ENCODE measurements at regions not wholly inside any gene's neighbourhood (a gene's known extent, or its start where the extent isn't known, plus 50 kb on each side); places are given as distances from the start of the nearest gene placed in this dataset.

- no peaks in the 10 kb centered on the region for H3K27me3 ChIP-seq (ENCODE audit: low read length)
- no peak overlapping the region for H3K4me2 ChIP-seq (ENCODE audit: low read length)
- ChIA-PET CTCF (interaction anchor here (0.9 to 1.0 kb wide), 2 partner anchors 65 to 151 kb away, joined by 3 to 8 read pairs; no protein-coding TSS in a partner anchor), POLR2A (ENCODE audit: unreplicated experiment) (no interaction called here)
- no peak overlapping the region for H3K4me3 ChIP-seq (ENCODE audit: low read length)
- no peak overlapping the region for H3K9ac ChIP-seq (ENCODE audit: low read length)
- intact Hi-C loops (cut with micrococcal nuclease): loop anchor here (5.0 to 10.0 kb wide), 4 partner anchors 151 to 536 kb away; no protein-coding TSS in a partner anchor
- 0 out of 2 replicates have a peak overlapping the region, but pooled peaks have one; percentile 18 for H2AFZ ChIP-seq (ENCODE audit: low read length)
- H3F3A ChIP-seq (ENCODE audit: low read length, unreplicated experiment): no peaks in the 10 kb centered on the region
- H3K27ac ChIP-seq (ENCODE audit: low read length): no peak overlapping the region
- no peaks in the 10 kb centered on the region for H4K20me1 ChIP-seq (ENCODE audit: low read length)
- no peaks in the 10 kb centered on the region for H3K9me3 ChIP-seq (ENCODE audit: low read length)
- H3K4me1 ChIP-seq (ENCODE audit: insufficient read depth, low read length): no peaks in the 10 kb centered on the region
- no peaks in the 10 kb centered on the region for H3K9me2 ChIP-seq (replicated peaks; ENCODE audit: low read length)
- H3K79me2 ChIP-seq (ENCODE audit: low read length): no peaks in the 10 kb centered on the region
- DNase-seq (no peak), ATAC-seq (no peak)
- no peaks in the 10 kb centered on the region; the same call in 1 of the 2 replicates for H3K36me3 ChIP-seq (ENCODE audit: low read depth, low read length)
- TF ChIP-seq EZH2phosphoT487 (IDR thresholded peaks at IDR 0.05; ENCODE audit: borderline replicate concordance, low read length) (no peak), EZH2 (IDR thresholded peaks at IDR 0.05; ENCODE audit: low read length, unreplicated experiment) (no peak)
- TF ChIP-seq, protein P1, sequence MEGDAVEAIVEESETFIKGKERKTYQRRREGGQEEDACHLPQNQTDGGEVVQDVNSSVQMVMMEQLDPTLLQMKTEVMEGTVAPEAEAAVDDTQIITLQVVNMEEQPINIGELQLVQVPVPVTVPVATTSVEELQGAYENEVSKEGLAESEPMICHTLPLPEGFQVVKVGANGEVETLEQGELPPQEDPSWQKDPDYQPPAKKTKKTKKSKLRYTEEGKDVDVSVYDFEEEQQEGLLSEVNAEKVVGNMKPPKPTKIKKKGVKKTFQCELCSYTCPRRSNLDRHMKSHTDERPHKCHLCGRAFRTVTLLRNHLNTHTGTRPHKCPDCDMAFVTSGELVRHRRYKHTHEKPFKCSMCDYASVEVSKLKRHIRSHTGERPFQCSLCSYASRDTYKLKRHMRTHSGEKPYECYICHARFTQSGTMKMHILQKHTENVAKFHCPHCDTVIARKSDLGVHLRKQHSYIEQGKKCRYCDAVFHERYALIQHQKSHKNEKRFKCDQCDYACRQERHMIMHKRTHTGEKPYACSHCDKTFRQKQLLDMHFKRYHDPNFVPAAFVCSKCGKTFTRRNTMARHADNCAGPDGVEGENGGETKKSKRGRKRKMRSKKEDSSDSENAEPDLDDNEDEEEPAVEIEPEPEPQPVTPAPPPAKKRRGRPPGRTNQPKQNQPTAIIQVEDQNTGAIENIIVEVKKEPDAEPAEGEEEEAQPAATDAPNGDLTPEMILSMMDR (conservative IDR thresholded peaks at IDR 0.05; ENCODE audit: low read depth, low read length): no peak
- BruUV-seq (replicated peaks): no TSS peak
These were observed 668.5 kb downstream of the PCDH18 start for GRCh38 chr4:136863756-136864155.

- H4K20me1 ChIP-seq (ENCODE audit: low read length): no peaks in the 10 kb centered on the region
- ChIA-PET CTCF (interaction anchor here (0.6 kb wide), 1 partner anchor 1058 kb away, joined by 3 read pairs; no protein-coding TSS in a partner anchor), POLR2A (ENCODE audit: unreplicated experiment) (no interaction called here)
- H3K9me2 ChIP-seq (replicated peaks; ENCODE audit: low read length): no peaks in the 10 kb centered on the region
- H3K36me3 ChIP-seq (ENCODE audit: low read depth, low read length): no peaks in the 10 kb centered on the region; the same call in 1 of the 2 replicates
- no peak for ATAC-seq
- BruUV-seq (replicated peaks): no TSS peak
- DNase-seq: no peak
- H3K27me3 ChIP-seq (ENCODE audit: low read length): no peaks in the 10 kb centered on the region
- no peak overlapping the region for H2AFZ ChIP-seq (ENCODE audit: low read length)
- H3K9me3 ChIP-seq (ENCODE audit: low read length): no peaks in the 10 kb centered on the region
- no peak overlapping the region for H3K4me2 ChIP-seq (ENCODE audit: low read length)
- TF ChIP-seq EZH2phosphoT487 (IDR thresholded peaks at IDR 0.05; ENCODE audit: borderline replicate concordance, low read length): no peak
- TF ChIP-seq, protein P1 (conservative IDR thresholded peaks at IDR 0.05; ENCODE audit: low read depth, low read length): no peak
- no peak for TF ChIP-seq EZH2 (IDR thresholded peaks at IDR 0.05; ENCODE audit: low read length, unreplicated experiment)
- H3K4me1 ChIP-seq (ENCODE audit: insufficient read depth, low read length): no peaks in the 10 kb centered on the region
- intact Hi-C loops (cut with micrococcal nuclease): loop anchor here (5.0 to 10.0 kb wide), 4 partner anchors 150 to 535 kb away; no protein-coding TSS in a partner anchor
- H3K27ac ChIP-seq (ENCODE audit: low read length): no peak overlapping the region
- no peak overlapping the region for H3K4me3 ChIP-seq (ENCODE audit: low read length)
- no peak overlapping the region for H3K9ac ChIP-seq (ENCODE audit: low read length)
- H3F3A ChIP-seq (ENCODE audit: low read length, unreplicated experiment): no peaks in the 10 kb centered on the region
- no peaks in the 10 kb centered on the region for H3K79me2 ChIP-seq (ENCODE audit: low read length)
These were observed 669.6 kb downstream of the PCDH18 start for GRCh38 chr4:136862653-136863052.

DNA sequence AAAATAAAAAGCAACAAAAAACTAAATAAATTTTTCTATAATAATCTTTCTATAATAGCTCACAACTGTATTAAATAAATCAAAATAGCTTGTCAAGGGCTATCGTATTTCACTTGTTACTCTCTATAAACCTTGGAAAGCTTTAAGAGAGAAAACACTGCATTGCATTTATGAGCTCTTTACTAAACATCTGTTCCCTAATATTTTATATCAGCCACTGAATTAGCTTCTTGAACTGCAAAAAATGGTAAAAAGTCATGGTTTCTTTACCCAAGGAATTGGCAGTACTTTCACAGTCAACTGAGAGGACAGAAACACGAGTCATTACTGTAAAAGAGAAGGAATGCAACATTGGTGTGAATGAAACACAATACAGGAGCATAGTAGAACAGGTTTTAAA lies 671.2 kb downstream of the PCDH18 start:
- no peak for DNase-seq
- Histone ChIP-seq H2AFZ (ENCODE audit: low read length) (no peak overlapping the region), H3K4me2 (ENCODE audit: low read length) (no peak overlapping the region), H3K4me3 (ENCODE audit: low read length) (no peak overlapping the region), H3F3A (ENCODE audit: low read length, unreplicated experiment) (no peaks in the 10 kb centered on the region), H3K27me3 (ENCODE audit: low read length) (no peaks in the 10 kb centered on the region), H3K79me2 (ENCODE audit: low read length) (no peaks in the 10 kb centered on the region), H3K9ac (ENCODE audit: low read length) (no peak overlapping the region), H3K9me3 (ENCODE audit: low read length) (no peaks in the 10 kb centered on the region), H3K4me1 (ENCODE audit: insufficient read depth, low read length) (no peaks in the 10 kb centered on the region), H3K36me3 (ENCODE audit: low read depth, low read length) (no peaks in the 10 kb centered on the region; the same call in 1 of the 2 replicates), H4K20me1 (ENCODE audit: low read length) (no peaks in the 10 kb centered on the region), H3K9me2 (replicated peaks; ENCODE audit: low read length) (no peaks in the 10 kb centered on the region), H3K27ac (ENCODE audit: low read length) (no peak overlapping the region)
- peak; percentile 57; the same call in 1 of the 2 replicates for ATAC-seq
- BruUV-seq (replicated peaks): no TSS peak
- ChIA-PET POLR2A (ENCODE audit: unreplicated experiment) (interaction anchor here (0.6 kb wide), 1 partner anchor 1125 kb away, joined by 3 read pairs; no protein-coding TSS in a partner anchor), CTCF (interaction anchor here (0.7 to 1.0 kb wide), 2 partner anchors 148 to 561 kb away, joined by 3 read pairs; no protein-coding TSS in a partner anchor)
- TF ChIP-seq EZH2 (IDR thresholded peaks at IDR 0.05; ENCODE audit: low read length, unreplicated experiment): no peak
- TF ChIP-seq EZH2phosphoT487 (IDR thresholded peaks at IDR 0.05; ENCODE audit: borderline replicate concordance, low read length): no peak
- TF ChIP-seq, protein P1 (conservative IDR thresholded peaks at IDR 0.05; ENCODE audit: low read depth, low read length): no peak
- intact Hi-C loops (cut with micrococcal nuclease): loop anchor here (5.0 to 10.0 kb wide), 4 partner anchors 149 to 534 kb away; no protein-coding TSS in a partner anchor
